RWPE2 (cell line): ENCODE measurements at regions not wholly inside any gene's neighbourhood (a gene's known extent, or its start where the extent isn't known, plus 50 kb on each side); places are given as distances from the start of the nearest gene placed in this dataset.

ENCODE experiments used
- ATAC-seq: fragments of 200-7000 bp; cut with Tn5 transposase; 3 replicates; pipeline ENCODE4 v1.9.1; 2021; ENCODE audit warnings: low read depth
- DNase-seq: peaks from one replicate; pipeline ENCODE4 v3.0.0-alpha.2; 2020; ENCODE audit warnings: low spot score
- H3K27ac ChIP-seq: fragments of 450-650 bp; 2 replicates; pipeline ENCODE4 v1.5.1; 2017; ENCODE audit warnings: mild to moderate bottlenecking; ENCODE audit not compliant: poor library complexity, severe bottlenecking
- H3K27me3 ChIP-seq: fragments of 250-450 bp; sonication (Bioruptor Pico); 2 replicates; pipeline ENCODE4 v1.5.1; 2021; ENCODE audit warnings: mild to moderate bottlenecking, moderate library complexity; ENCODE audit not compliant: insufficient read depth, poor library complexity, severe bottlenecking
- H3K36me3 ChIP-seq: fragments of 250-450 bp; sonication (Bioruptor Pico); 2 replicates; pipeline ENCODE4 v1.5.1; 2020; ENCODE audit warnings: low read depth, mild to moderate bottlenecking, moderate library complexity
- H3K4me1 ChIP-seq: fragments of 250-450 bp; sonication (Bioruptor Pico); 2 replicates; pipeline ENCODE4 v1.5.1; 2021; ENCODE audit warnings: mild to moderate bottlenecking, moderate library complexity; ENCODE audit not compliant: insufficient read depth, poor library complexity, severe bottlenecking
- H3K4me3 ChIP-seq: fragments of 250-450 bp; sonication (Bioruptor Pico); 2 replicates; pipeline ENCODE4 v1.5.1; 2021; ENCODE audit warnings: mild to moderate bottlenecking, moderate library complexity; ENCODE audit not compliant: severe bottlenecking
- H3K9me3 ChIP-seq: fragments of 250-450 bp; sonication (Bioruptor Pico); 2 replicates; pipeline ENCODE4 v1.5.1; 2021; ENCODE audit warnings: mild to moderate bottlenecking, moderate library complexity; ENCODE audit not compliant: severe bottlenecking
- TF ChIP-seq, protein P1 (sequence below): fragments of 450-650 bp; IDR thresholded peaks from one replicate; pipeline ENCODE4 v1.5.1; 2017; ENCODE audit warnings: mild to moderate bottlenecking, moderate library complexity; ENCODE audit not compliant: poor library complexity, severe bottlenecking

DNA sequence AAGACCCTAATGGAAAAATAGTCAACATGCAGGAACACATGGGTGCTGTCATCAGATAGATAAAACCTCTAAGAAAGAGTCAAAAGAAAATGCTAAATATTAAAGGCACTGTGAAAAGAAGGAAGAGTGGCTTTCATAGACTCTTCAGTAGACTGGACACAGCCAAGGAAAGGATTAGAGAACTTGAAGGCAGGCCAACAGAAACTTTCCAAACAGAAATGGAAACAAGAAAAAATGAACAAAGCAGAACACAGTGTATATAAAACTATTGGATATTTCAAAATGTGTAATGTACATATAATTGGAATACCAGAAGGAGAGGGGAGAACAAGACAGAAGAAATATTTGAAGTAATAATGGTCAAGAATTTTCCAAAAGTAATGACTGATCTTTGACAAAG, 431.9 kb downstream of the MATN1 start:
- Histone ChIP-seq H3K4me3 (no peak overlapping the region), H3K9me3 (no peaks in the 10 kb centered on the region), H3K36me3 (no peaks in the 10 kb centered on the region), H3K4me1 (no peaks in the 10 kb centered on the region), H3K27ac (no peak overlapping the region), H3K27me3 (peaks cover 20% of the 10 kb centered on the region)
- DNase-seq (no peak), ATAC-seq (no peak)
- TF ChIP-seq, protein P1, sequence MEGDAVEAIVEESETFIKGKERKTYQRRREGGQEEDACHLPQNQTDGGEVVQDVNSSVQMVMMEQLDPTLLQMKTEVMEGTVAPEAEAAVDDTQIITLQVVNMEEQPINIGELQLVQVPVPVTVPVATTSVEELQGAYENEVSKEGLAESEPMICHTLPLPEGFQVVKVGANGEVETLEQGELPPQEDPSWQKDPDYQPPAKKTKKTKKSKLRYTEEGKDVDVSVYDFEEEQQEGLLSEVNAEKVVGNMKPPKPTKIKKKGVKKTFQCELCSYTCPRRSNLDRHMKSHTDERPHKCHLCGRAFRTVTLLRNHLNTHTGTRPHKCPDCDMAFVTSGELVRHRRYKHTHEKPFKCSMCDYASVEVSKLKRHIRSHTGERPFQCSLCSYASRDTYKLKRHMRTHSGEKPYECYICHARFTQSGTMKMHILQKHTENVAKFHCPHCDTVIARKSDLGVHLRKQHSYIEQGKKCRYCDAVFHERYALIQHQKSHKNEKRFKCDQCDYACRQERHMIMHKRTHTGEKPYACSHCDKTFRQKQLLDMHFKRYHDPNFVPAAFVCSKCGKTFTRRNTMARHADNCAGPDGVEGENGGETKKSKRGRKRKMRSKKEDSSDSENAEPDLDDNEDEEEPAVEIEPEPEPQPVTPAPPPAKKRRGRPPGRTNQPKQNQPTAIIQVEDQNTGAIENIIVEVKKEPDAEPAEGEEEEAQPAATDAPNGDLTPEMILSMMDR = no peak

DNA sequence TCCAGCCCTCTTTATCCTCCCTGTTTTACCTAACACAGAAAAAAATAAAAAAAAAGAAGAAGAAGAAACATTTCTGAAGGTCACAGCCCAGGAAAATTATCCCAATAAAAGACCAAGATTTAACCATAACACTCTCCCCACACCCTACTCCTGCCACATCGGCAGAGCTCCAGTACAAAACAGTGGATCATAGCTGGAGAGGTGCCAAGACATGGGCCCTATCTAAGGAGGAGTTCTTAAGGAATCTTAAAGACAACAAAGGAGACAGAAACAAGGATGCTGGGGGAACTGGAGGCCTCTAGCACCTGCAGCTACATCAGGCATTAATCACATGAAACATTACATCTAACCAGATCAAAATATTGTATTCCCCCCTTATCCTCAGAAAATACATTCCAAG, 432.8 kb downstream of the MATN1 start:
- ATAC-seq (no peak), DNase-seq (no peak)
- H3K27ac ChIP-seq = no peak overlapping the region
- H3K9me3 ChIP-seq = no peaks in the 10 kb centered on the region
- TF ChIP-seq, protein P1 = peak; percentile 4
- no peak overlapping the region for H3K4me3 ChIP-seq
- no peaks in the 10 kb centered on the region for H3K4me1 ChIP-seq
- no peaks in the 10 kb centered on the region for H3K36me3 ChIP-seq
- H3K27me3 ChIP-seq = peaks cover 20% of the 10 kb centered on the region

DNA sequence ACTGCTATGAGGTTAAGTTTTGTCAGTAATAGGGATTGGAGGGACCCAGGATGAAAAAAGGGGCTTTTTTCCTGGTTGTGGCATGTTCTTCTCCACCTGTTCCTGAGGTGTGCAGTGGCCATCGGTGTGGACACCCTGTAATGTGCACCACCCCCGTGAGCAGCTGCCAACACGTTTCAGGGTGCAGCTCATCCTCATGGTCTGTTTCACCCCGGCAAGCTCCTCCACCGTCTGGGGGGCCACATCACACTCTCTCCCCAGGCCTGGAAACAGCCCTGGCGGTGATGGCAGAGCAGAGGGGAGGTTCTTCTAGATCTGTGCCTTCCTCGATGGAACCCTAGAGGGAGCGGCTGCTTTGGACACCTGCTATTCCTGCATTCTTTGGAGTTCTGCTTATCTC, 435.4 kb downstream of the MATN1 start:
- Histone ChIP-seq H3K36me3 (no peaks in the 10 kb centered on the region), H3K27me3 (peaks cover 20% of the 10 kb centered on the region), H3K9me3 (no peaks in the 10 kb centered on the region), H3K4me3 (no peak overlapping the region), H3K27ac (no peak overlapping the region), H3K4me1 (no peaks in the 10 kb centered on the region)
- no peak for ATAC-seq
- no peak for DNase-seq
- TF ChIP-seq, protein P1 = no peak

DNA sequence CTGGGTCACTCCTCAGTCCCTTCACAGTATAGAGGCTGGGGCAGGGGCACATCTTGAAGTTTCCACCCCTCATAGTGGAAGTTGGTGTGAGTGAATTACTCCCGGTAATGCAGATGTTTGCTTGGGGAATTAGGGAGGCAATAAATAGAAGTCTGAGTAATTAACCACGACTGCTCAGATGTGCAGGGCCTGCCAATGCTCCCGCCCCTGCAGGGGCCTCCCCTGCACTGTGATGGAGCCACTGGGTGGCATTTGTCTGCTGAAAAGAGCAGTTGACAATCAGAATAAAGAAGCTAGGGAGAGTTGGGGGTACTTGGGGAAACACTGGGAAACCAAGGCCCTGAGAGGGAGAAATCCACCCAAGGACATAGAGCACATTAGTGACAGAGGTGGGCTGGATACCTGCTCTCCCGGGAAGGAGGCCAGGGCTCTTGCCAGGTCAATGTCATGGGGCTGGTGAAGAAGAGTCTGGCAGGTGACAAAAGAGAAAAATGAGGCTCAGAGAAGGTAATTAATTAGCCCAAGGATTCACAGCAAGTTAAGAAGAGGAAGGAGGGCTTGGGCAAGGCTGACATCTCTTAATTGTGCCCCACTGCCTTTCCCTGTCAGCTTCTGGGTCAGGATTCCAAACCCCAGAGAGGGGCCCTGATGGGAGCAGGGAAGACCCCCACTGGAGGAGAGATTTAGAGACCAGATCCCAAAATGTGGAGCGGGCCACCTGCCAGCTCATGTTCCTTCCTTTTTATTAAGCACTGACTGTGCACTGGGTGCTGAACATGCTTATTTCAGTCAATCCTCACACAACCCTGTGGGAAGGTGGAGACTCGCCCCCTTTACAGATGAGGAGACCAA, 436.2 kb downstream of the MATN1 start:
- DNase-seq (no peak), ATAC-seq (no peak)
- Histone ChIP-seq H3K27me3 (peaks cover 18% of the 10 kb centered on the region), H3K4me1 (no peaks in the 10 kb centered on the region), H3K27ac (no peak overlapping the region), H3K36me3 (no peaks in the 10 kb centered on the region), H3K4me3 (no peak overlapping the region), H3K9me3 (no peaks in the 10 kb centered on the region)
- TF ChIP-seq, protein P1 = no peak
